ENCODE measurements at regions not wholly inside any gene's neighbourhood (a gene's known extent, or its start where the extent isn't known, plus 50 kb on each side); places are given as distances from the start of the nearest gene placed in this dataset.

- TF ChIP-seq PRDM15 (CRISPR knock-in tag; IDR thresholded peaks at IDR 0.05) = no peak
- no peak for TF ChIP-seq EED (IDR thresholded peaks at IDR 0.05; ENCODE audit: low read depth)
- TF ChIP-seq, protein P1, sequence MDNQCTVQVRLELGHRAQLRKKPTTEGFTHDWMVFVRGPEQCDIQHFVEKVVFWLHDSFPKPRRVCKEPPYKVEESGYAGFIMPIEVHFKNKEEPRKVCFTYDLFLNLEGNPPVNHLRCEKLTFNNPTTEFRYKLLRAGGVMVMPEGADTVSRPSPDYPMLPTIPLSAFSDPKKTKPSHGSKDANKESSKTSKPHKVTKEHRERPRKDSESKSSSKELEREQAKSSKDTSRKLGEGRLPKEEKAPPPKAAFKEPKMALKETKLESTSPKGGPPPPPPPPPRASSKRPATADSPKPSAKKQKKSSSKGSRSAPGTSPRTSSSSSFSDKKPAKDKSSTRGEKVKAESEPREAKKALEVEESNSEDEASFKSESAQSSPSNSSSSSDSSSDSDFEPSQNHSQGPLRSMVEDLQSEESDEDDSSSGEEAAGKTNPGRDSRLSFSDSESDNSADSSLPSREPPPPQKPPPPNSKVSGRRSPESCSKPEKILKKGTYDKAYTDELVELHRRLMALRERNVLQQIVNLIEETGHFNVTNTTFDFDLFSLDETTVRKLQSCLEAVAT (IDR thresholded peaks at IDR 0.05) = no peak
- TF ChIP-seq SMARCA5 (IDR thresholded peaks at IDR 0.05) = no peak
- no peak for TF ChIP-seq TCF7 (IDR thresholded peaks at IDR 0.05; ENCODE audit: borderline replicate concordance)
- TF ChIP-seq YBX1 (IDR thresholded peaks at IDR 0.05) = peak; percentile 20; the same call in 1 of the 2 replicates
- TF ChIP-seq, protein P2, sequence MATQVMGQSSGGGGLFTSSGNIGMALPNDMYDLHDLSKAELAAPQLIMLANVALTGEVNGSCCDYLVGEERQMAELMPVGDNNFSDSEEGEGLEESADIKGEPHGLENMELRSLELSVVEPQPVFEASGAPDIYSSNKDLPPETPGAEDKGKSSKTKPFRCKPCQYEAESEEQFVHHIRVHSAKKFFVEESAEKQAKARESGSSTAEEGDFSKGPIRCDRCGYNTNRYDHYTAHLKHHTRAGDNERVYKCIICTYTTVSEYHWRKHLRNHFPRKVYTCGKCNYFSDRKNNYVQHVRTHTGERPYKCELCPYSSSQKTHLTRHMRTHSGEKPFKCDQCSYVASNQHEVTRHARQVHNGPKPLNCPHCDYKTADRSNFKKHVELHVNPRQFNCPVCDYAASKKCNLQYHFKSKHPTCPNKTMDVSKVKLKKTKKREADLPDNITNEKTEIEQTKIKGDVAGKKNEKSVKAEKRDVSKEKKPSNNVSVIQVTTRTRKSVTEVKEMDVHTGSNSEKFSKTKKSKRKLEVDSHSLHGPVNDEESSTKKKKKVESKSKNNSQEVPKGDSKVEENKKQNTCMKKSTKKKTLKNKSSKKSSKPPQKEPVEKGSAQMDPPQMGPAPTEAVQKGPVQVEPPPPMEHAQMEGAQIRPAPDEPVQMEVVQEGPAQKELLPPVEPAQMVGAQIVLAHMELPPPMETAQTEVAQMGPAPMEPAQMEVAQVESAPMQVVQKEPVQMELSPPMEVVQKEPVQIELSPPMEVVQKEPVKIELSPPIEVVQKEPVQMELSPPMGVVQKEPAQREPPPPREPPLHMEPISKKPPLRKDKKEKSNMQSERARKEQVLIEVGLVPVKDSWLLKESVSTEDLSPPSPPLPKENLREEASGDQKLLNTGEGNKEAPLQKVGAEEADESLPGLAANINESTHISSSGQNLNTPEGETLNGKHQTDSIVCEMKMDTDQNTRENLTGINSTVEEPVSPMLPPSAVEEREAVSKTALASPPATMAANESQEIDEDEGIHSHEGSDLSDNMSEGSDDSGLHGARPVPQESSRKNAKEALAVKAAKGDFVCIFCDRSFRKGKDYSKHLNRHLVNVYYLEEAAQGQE (IDR thresholded peaks at IDR 0.05; ENCODE audit: low read depth, low read length) = no peak
- TF ChIP-seq CEBPB (IDR thresholded peaks at IDR 0.05; ENCODE audit: borderline replicate concordance in 1 of 2, low read depth in 2 of 2, low read length in 2 of 2) = no peak
- no peak for TF ChIP-seq ZNF24 (IDR thresholded peaks at IDR 0.05)
- TF ChIP-seq MEF2B (IDR thresholded peaks at IDR 0.05; ENCODE audit: partially characterized antibody, poor library complexity, severe bottlenecking) = no peak
These were observed 93.8 kb downstream of the IRF8 start (continued) for GRCh38 chr16:85992779-85993178.

Data from GM12878 (cell line).